HG03575 (cell line): ENCODE measurements at regions not wholly inside any gene's neighbourhood (a gene's known extent, or its start where the extent isn't known, plus 50 kb on each side); places are given as distances from the start of the nearest gene placed in this dataset.

Experiments
- ATAC-seq: cut with Tn5 transposase; IDR thresholded peaks from one replicate; pipeline ENCODE4 v1.9.1; 2021; ENCODE audit not compliant: unreplicated experiment, insufficient number of reproducible peaks, low FRiP score; ENCODE audit errors: extremely low read depth

DNA sequence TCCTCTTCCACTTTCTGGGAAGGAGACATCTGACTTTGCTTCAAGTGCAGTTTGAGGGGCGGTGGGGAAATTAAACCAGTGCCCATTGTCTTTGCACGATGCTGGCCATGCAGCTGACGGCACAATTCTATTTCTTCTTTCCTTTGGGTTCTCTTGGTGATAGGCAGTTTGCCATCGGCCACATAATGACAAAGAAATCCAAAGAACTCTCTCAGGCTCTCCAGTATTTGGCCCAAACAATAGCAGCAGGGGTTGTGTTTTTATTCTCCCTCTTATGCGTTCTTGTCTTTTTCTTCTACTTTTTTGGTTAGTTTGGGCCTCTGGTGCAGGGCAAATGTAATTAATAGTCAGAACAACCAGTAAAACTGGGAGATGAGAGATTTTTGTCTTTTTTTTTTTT, 147.0 kb downstream of the EMX2 start:
- ATAC-seq, result no peak

GRCh38 chr10:117690359-117690758, 147.8 kb downstream of the EMX2 start:
- no peak for ATAC-seq

DNA sequence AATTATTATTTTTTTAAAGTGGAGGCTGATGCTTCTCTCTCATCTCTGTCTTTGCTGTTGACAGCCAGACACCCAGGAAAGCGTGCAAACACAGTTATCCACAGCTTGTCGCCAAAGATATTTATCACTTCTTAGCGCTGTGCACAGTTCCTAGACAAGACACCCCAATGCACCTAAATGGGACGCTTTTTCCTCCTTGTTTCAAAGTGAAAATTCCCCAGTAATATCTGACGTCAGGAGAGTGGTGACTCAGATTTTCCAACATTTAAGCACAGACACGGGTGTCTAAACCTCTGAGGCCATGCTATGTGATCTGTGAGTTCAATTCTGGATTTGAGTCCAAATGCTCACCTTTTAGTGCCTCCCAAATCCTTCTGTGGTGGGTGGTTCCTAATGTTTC, 151.6 kb downstream of the EMX2 start:
- ATAC-seq, result no peak

DNA sequence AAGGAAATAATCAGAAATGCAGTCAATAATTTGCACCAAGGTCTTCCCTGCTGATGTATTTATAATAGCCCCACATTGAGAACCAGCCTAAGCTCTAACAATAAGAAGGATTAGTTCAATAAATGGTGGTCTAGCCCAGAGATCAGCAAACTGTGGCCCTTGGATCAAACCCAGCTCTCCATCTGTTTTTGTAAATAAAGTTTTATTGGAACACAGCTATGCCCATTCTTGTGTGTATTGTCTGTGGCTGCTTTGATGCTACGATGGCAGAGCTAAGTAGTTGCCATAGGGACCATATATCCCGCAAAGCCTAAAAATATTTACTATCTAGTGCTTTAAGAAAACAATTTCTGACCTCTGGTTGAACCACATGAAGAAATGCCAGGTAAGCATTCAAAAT, 154.9 kb downstream of the EMX2 start:
- no peak for ATAC-seq

- ATAC-seq, result no peak
These were observed 156.3 kb downstream of the EMX2 start for GRCh38 chr10:117698809-117699208.

DNA sequence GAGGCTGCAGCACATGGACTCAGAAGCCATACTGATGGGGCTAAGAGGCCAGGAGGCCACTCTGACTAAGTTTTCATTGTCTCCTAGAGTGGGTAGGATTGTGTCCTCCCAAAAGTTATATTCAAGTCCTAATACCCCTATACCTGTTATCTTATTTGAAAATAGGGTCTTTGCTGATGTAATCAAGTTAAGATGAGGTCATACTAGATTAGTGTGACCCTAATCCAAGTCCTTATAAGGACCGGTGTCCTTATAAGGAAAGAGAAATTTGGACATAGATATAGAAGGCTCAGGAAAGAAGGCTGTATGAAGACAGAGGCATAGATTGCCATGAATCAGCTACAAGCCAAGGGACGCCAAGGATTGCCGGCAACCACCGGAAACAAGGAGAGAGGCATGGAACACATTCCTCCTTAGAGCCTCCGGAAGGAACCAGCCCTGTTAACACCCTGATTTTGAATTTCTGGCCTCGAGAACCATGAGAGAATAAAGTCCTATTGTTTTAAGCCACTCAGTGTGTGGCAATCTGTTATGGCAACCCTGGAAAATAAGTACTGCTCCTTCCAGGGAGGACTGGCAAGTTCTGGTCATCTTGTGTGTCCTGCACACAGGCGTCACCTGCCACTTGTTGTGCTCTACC, 157.0 kb downstream of the EMX2 start:
- no peak for ATAC-seq

DNA sequence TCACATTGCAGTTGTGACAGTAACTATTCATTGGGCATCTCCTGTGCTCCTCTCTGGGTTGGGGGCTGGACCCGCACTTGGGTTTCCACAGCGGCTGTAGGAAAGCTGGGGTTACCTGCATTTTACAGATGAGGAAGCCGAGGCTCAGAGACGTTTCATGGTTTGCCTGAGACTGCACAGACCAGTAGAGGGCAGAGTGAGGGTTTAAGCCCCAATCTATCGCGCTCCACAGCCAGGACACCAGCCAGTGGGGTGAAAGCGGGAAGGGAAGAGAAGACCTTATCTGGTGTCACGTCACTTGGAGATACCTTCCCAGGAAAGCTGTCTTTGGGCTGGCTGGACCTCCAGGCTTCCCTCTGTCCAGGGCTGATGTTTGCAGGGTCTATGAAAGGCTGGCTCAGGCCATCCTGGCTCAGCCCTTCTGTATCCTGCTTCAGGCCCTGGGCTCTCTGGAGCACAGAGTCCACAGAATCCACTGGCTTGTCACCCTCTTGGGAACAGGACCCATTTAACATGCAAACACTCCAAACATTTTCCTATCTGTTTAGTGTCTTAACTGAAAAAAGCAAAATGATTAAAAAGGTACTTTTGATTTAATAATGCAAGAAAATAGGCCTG, 167.7 kb downstream of the EMX2 start:
- ATAC-seq, result no peak

DNA sequence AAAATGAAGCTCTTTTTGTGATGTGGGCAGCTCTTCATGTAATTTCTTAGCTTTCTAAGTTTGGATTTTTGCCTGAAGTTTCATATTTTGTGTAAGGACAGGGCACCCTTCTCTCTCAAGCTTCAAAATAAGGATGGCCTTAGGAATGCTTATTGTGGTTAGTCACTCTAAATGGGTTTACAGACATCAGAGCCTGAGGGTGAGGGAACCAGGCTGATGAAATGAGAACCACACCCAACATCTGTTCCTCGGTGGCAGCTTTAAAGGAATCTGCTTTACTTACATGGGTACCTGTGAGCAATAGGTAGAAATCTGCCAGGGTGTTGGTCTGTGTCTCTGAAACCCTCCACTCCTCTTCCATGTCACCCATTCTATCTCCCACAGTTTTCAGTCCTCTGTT, 174.3 kb downstream of the EMX2 start:
- no peak for ATAC-seq

DNA sequence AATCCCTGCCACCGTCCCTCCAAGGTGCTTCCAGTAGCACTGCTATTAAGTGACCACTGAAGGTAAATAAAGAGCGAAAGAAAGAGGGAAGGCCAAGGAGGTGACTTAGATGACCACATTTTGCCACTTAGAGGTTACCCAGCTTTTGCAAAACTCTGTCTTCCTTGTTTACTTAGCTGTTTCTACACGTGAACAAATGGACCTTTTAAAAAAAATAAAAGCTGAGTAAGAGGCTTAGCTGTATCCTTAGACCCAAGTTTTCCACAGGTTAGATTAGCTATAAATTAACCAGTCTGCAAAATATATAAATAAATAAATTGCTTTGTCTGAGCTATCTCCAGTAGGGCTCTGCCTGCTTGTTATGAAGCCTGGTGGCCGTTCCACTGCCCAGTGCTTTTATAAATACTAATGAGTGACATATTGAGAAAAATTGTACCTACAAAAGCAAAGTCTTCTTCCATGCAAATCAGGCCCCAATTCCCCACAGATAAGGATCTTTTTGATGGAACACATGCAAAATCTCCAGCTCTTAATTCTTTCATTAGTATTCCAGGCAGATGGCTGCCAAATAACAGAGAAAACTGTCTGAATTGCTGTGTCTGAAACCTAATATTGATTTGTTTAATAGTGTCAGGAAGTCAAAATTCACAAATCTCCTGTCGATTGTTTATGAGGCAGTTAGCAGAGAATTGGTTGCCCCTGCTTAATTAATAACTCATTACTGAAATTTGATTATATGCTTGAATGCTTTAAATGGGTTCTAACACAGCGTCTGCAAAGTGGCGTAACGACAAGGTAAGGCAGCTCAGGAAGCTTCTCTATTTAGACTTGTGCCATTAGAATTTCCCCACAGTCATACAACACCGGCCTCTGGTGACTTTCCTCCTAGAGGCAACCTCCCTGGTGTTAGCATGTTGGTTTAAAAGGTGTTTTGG, 176.7 kb downstream of the EMX2 start:
- no peak for ATAC-seq

- no peak for ATAC-seq
These were observed 178.6 kb downstream of the EMX2 start for GRCh38 chr10:117720931-117721835.

GRCh38 chr10:117721873-117722272, 179.3 kb downstream of the EMX2 start:
- no peak for ATAC-seq

DNA sequence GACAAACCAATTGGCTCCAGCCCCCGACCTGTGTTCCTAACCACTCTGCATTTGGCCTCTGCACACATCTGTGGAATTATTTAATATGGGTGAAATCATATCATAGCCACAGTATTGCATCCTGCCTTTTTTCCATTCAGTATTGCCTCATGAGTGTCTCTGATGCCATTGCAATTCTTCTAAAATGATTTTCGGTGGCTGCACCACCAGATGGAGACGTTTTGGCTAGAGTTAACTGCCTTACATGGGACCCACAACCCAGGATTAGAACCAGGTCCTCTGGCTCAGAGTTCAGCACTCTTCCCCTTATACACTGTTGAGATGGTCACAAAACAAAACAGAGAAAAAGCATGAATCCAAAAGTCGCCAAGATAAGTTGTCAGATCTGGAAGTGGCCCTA, 180.8 kb downstream of the EMX2 start:
- ATAC-seq, result no peak

GRCh38 chr10:117725993-117726392, 183.4 kb downstream of the EMX2 start:
- no peak for ATAC-seq

- no peak for ATAC-seq
These were observed 184.2 kb downstream of the EMX2 start for GRCh38 chr10:117726596-117727295.

- ATAC-seq, result no peak
These were observed 184.9 kb downstream of the EMX2 start for GRCh38 chr10:117727421-117727820.

DNA sequence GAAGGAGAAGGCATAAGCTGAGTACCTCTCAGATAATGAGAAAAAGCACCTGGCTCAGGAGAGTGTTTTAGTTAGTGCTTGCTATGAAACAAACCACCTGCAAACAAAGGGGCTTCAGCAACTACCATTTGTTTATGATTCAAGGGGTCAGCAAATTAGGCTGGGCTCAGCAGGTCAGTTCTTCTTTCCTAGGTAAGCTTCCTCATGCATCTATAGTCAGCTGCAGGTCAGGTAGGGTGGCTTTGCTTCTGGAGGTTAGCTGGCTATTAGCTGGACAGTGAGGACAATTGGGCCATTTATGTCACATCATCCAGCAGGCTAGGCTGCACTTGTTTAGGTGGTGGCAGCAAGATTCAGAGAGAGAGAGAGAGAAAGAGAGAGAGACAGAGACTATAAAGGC, 185.5 kb downstream of the EMX2 start:
- ATAC-seq, result no peak

DNA sequence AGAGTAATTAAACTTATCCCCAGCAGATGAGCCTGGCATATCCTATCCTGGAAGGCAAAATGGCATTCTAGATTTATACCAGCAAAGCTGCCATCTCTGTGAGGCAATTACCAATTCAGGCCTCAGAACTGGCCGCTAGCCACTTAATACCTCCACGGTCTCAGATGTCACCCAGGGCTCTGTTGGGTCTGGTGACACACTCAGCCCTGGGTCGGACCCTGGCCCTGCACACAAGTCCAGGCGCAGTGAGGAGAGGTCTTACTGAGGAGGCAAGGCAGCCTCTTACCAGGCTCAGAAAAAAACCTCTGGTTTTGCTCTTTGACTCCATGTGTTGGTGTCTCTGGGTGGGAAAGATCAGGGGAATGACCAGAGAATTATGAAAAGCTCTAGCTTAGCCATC, 186.6 kb downstream of the EMX2 start:
- ATAC-seq, result no peak

DNA sequence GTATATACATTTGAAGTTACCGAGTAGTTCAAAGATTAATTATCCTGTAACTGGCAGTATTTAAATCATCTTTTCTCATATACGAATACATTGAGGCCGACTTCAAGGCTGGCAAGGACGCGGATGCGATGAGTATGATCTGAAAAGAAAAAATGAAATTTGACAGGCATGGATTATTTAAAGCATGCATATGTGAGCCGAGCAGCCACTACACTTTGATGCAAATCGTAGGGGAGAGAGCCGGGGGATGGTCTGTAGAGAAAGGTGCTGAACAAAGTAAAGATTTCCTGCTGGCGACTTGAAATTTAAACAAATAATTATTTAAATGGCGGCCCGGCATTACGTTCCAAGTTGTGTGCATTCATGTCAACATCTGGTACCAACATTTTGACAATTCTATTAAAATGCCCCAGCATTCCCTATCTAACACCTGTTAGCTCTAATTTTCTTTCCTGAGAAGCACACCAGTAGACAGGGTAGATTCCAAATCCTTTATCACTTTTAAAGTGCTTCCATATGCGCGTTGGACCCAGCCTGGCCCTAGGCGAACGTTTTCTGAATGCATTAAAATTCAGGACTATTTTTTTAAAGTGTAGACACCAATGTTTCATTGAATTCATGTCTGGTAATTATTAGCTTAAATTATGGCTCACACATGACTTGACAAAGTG, 188.7 kb downstream of the EMX2 start:
- ATAC-seq, result no peak
